K562 (cell line): ENCODE measurements at regions not wholly inside any gene's neighbourhood (a gene's known extent, or its start where the extent isn't known, plus 50 kb on each side); places are given as distances from the start of the nearest gene placed in this dataset.

Source experiments
- CBX3 ChIP-seq, 2 experiments: IDR thresholded peaks; 1 replicate in 1 of 2; 2 replicates in 1 of 2; pipeline ENCODE4 v1.6.1; 2012; ENCODE audit warnings: inconsistent platforms in 2 of 2, low read length in 2 of 2, borderline replicate concordance in 1 of 2, control low read depth in 1 of 2
- ILF3 ChIP-seq: fragments of 450-650 bp; IDR thresholded peaks from 2 replicates; pipeline ENCODE4 v1.6.1; 2018; ENCODE audit warnings: antibody characterized with exemption, mild to moderate bottlenecking, moderate library complexity, borderline replicate concordance
- L3MBTL2 ChIP-seq: fragments of 450-650 bp; IDR thresholded peaks from 2 replicates; pipeline ENCODE4 v1.6.1; 2016; ENCODE audit warnings: mild to moderate bottlenecking, moderate library complexity
- PHB2 ChIP-seq: fragments of 450-650 bp; IDR thresholded peaks from 2 replicates; pipeline ENCODE4 v1.6.1; 2017; ENCODE audit warnings: low read depth
- POLR2A ChIP-seq: fragments of 450-650 bp; conservative IDR thresholded peaks from 2 replicates; pipeline ENCODE4 v1.6.1; 2016
- RFX1 ChIP-seq: fragments of 450-650 bp; IDR thresholded peaks from 2 replicates; pipeline ENCODE4 v1.6.1; 2016; ENCODE audit warnings: mild to moderate bottlenecking, moderate library complexity
- SIN3A ChIP-seq, 2 experiments: fragments of 150-350 bp in 1 of 2; IDR thresholded peaks; 2 replicates each; pipeline ENCODE4 v1.6.1; 2011 to 2016; ENCODE audit warnings: borderline replicate concordance in 2 of 2, low read depth in 2 of 2, low read length in 2 of 2, mild to moderate bottlenecking in 2 of 2, moderate library complexity in 2 of 2; ENCODE audit not compliant: control insufficient read depth in 1 of 2
- ZNF224 ChIP-seq: sonication (generic); formaldehyde crosslinking; IDR thresholded peaks from 2 replicates; pipeline ENCODE4 v1.8.0; 2022; ENCODE audit warnings: mild to moderate bottlenecking, missing genetic modification reagents
- ZNF764 ChIP-seq: fragments of 250-450 bp; sonication (Bioruptor Pico); IDR thresholded peaks from 2 replicates; pipeline ENCODE4 v1.4.0; 2020; ENCODE audit warnings: low read depth, mild to moderate bottlenecking, moderate library complexity
- ZZZ3 ChIP-seq: fragments of 450-650 bp; IDR thresholded peaks from 2 replicates; pipeline ENCODE4 v1.6.1; 2016; ENCODE audit warnings: antibody characterized with exemption, mild to moderate bottlenecking, moderate library complexity
- TF ChIP-seq, protein P1 (sequence below), 3 experiments: IDR thresholded peaks in 2 of 3; conservative IDR thresholded peaks in 1 of 3; 2 replicates each; pipeline ENCODE4 v1.5.1; 2011 to 2012; ENCODE audit warnings: low read length in 3 of 3, mild to moderate bottlenecking in 3 of 3, control low read depth in 2 of 3, improper control_type of control experiment in 1 of 3, inconsistent platforms in 1 of 3, low read depth in 1 of 3, mixed read lengths in 1 of 3, moderate library complexity in 1 of 3; ENCODE audit not compliant: insufficient read depth in 2 of 3
- TF ChIP-seq, protein P2 (sequence below), 2 experiments: fragments of 150-350 bp in 1 of 2; IDR thresholded peaks; 2 replicates each; pipeline ENCODE4 v1.6.1; 2012 to 2016; ENCODE audit warnings: low read depth in 2 of 2, low read length in 2 of 2, mild to moderate bottlenecking in 1 of 2, moderate library complexity in 1 of 2
- TF ChIP-seq, protein P3 (sequence below), 2 experiments: fragments of 450-650 bp; formaldehyde crosslinking in 1 of 2; IDR thresholded peaks; 2 replicates each; pipeline versions ENCODE4 v1.4.0 to v1.6.1; 2014 to 2020; ENCODE audit warnings: mild to moderate bottlenecking in 2 of 2, borderline replicate concordance in 1 of 2, low read depth in 1 of 2
- TF ChIP-seq, protein P4 (sequence below): fragments of 250-450 bp; sonication (Bioruptor Pico); IDR thresholded peaks from 2 replicates; pipeline ENCODE4 v1.8.0; 2022; ENCODE audit warnings: inconsistent platforms, mild to moderate bottlenecking, moderate library complexity, borderline replicate concordance

DNA sequence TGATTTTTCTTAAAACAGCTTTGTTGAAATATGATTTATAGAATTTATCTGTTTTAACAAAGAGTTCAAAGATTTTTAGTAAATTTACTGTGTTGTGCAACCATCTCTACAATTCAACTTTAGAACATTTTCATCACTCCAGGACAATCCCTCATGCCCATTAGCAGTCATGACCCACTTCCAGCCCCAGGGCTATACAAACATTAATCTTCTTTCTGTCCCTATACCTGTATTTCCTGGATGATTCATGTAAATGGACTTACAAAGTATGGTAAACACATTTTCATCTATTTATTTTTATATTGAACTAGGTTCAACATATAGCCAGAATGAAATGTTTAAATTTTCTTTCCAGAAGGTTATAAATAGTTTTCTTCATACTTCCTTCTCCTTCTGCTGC is 127.8 kb upstream of the CCDC180 start:
- no peak for TF ChIP-seq L3MBTL2
- no peak for TF ChIP-seq ZZZ3
- no peak for TF ChIP-seq ZNF224 (CRISPR knock-in tag)
- TF ChIP-seq, protein P1, sequence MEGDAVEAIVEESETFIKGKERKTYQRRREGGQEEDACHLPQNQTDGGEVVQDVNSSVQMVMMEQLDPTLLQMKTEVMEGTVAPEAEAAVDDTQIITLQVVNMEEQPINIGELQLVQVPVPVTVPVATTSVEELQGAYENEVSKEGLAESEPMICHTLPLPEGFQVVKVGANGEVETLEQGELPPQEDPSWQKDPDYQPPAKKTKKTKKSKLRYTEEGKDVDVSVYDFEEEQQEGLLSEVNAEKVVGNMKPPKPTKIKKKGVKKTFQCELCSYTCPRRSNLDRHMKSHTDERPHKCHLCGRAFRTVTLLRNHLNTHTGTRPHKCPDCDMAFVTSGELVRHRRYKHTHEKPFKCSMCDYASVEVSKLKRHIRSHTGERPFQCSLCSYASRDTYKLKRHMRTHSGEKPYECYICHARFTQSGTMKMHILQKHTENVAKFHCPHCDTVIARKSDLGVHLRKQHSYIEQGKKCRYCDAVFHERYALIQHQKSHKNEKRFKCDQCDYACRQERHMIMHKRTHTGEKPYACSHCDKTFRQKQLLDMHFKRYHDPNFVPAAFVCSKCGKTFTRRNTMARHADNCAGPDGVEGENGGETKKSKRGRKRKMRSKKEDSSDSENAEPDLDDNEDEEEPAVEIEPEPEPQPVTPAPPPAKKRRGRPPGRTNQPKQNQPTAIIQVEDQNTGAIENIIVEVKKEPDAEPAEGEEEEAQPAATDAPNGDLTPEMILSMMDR (IDR thresholded peaks at IDR 0.05 in 2 of 3, conservative IDR thresholded peaks at IDR 0.05 in 1 of 3; ENCODE audit: insufficient read depth in 2 of 3, low read depth in 1 of 3, low read length in 3 of 3), result no peak
- TF ChIP-seq ILF3, result no peak
- no peak for TF ChIP-seq CBX3 (IDR thresholded peaks at IDR 0.05; ENCODE audit: borderline replicate concordance in 1 of 2, low read length in 2 of 2)
- no peak for TF ChIP-seq POLR2A
- TF ChIP-seq, protein P2, sequence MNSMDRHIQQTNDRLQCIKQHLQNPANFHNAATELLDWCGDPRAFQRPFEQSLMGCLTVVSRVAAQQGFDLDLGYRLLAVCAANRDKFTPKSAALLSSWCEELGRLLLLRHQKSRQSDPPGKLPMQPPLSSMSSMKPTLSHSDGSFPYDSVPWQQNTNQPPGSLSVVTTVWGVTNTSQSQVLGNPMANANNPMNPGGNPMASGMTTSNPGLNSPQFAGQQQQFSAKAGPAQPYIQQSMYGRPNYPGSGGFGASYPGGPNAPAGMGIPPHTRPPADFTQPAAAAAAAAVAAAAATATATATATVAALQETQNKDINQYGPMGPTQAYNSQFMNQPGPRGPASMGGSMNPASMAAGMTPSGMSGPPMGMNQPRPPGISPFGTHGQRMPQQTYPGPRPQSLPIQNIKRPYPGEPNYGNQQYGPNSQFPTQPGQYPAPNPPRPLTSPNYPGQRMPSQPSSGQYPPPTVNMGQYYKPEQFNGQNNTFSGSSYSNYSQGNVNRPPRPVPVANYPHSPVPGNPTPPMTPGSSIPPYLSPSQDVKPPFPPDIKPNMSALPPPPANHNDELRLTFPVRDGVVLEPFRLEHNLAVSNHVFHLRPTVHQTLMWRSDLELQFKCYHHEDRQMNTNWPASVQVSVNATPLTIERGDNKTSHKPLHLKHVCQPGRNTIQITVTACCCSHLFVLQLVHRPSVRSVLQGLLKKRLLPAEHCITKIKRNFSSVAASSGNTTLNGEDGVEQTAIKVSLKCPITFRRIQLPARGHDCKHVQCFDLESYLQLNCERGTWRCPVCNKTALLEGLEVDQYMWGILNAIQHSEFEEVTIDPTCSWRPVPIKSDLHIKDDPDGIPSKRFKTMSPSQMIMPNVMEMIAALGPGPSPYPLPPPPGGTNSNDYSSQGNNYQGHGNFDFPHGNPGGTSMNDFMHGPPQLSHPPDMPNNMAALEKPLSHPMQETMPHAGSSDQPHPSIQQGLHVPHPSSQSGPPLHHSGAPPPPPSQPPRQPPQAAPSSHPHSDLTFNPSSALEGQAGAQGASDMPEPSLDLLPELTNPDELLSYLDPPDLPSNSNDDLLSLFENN (IDR thresholded peaks at IDR 0.05; ENCODE audit: low read depth in 2 of 2, low read length in 2 of 2), result no peak
- no peak for TF ChIP-seq ZNF764
- TF ChIP-seq RFX1, result no peak
- TF ChIP-seq, protein P3, sequence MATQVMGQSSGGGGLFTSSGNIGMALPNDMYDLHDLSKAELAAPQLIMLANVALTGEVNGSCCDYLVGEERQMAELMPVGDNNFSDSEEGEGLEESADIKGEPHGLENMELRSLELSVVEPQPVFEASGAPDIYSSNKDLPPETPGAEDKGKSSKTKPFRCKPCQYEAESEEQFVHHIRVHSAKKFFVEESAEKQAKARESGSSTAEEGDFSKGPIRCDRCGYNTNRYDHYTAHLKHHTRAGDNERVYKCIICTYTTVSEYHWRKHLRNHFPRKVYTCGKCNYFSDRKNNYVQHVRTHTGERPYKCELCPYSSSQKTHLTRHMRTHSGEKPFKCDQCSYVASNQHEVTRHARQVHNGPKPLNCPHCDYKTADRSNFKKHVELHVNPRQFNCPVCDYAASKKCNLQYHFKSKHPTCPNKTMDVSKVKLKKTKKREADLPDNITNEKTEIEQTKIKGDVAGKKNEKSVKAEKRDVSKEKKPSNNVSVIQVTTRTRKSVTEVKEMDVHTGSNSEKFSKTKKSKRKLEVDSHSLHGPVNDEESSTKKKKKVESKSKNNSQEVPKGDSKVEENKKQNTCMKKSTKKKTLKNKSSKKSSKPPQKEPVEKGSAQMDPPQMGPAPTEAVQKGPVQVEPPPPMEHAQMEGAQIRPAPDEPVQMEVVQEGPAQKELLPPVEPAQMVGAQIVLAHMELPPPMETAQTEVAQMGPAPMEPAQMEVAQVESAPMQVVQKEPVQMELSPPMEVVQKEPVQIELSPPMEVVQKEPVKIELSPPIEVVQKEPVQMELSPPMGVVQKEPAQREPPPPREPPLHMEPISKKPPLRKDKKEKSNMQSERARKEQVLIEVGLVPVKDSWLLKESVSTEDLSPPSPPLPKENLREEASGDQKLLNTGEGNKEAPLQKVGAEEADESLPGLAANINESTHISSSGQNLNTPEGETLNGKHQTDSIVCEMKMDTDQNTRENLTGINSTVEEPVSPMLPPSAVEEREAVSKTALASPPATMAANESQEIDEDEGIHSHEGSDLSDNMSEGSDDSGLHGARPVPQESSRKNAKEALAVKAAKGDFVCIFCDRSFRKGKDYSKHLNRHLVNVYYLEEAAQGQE (IDR thresholded peaks at IDR 0.05; ENCODE audit: borderline replicate concordance), result no peak
- TF ChIP-seq, protein P3 (CRISPR knock-in tag; IDR thresholded peaks at IDR 0.05; ENCODE audit: low read depth), result no peak
- TF ChIP-seq PHB2, result no peak
- no peak for TF ChIP-seq SIN3A (IDR thresholded peaks at IDR 0.05; ENCODE audit: borderline replicate concordance in 2 of 2, control insufficient read depth in 1 of 2, low read depth in 2 of 2, low read length in 2 of 2)
- TF ChIP-seq, protein P4, sequence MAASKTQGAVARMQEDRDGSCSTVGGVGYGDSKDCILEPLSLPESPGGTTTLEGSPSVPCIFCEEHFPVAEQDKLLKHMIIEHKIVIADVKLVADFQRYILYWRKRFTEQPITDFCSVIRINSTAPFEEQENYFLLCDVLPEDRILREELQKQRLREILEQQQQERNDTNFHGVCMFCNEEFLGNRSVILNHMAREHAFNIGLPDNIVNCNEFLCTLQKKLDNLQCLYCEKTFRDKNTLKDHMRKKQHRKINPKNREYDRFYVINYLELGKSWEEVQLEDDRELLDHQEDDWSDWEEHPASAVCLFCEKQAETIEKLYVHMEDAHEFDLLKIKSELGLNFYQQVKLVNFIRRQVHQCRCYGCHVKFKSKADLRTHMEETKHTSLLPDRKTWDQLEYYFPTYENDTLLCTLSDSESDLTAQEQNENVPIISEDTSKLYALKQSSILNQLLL (CRISPR knock-in tag), result no peak
